ENCODE measurements at regions not wholly inside any gene's neighbourhood (a gene's known extent, or its start where the extent isn't known, plus 50 kb on each side); places are given as distances from the start of the nearest gene placed in this dataset.

- H3K9me3 Mint-ChIP-seq, result peaks cover 7 to 17% of the 10 kb centered on the region in 2 donors
- H3K27ac Mint-ChIP-seq, result no peak overlapping the region
- no peak for DNase-seq
- ATAC-seq, result no peak
- H3K4me1 Mint-ChIP-seq, result no peaks in the 10 kb centered on the region
- no peaks in the 10 kb centered on the region for H3K27me3 Mint-ChIP-seq
- H3K4me3 Mint-ChIP-seq, result no peak overlapping the region
Measured at GRCh38 chr5:33267801-33268200, 173.0 kb upstream of the TARS1 start.

- Mint-ChIP-seq H3K27me3 (no peaks in the 10 kb centered on the region), H3K27ac (no peak overlapping the region), H3K9me3 (peaks cover 7 to 14% of the 10 kb centered on the region in 2 donors), H3K4me1 (no peaks in the 10 kb centered on the region), H3K4me3 (no peak overlapping the region)
- ATAC-seq, result no peak
- no peak for DNase-seq
Measured at GRCh38 chr5:33268374-33268773, 172.4 kb upstream of the TARS1 start.

- no peaks in the 10 kb centered on the region for H3K4me1 Mint-ChIP-seq
- DNase-seq (no peak), ATAC-seq (no peak)
- no peak overlapping the region for H3K27ac Mint-ChIP-seq
- H3K27me3 Mint-ChIP-seq, result no peaks in the 10 kb centered on the region
- H3K4me3 Mint-ChIP-seq, result no peak overlapping the region
- H3K9me3 Mint-ChIP-seq, result no peaks in the 10 kb centered on the region
Measured at GRCh38 chr5:33270671-33271070, 170.1 kb upstream of the TARS1 start.

- Mint-ChIP-seq H3K4me3 (no peak overlapping the region), H3K9me3 (no peaks in the 10 kb centered on the region), H3K4me1 (no peaks in the 10 kb centered on the region), H3K27me3 (no peaks in the 10 kb centered on the region), H3K27ac (no peak overlapping the region)
- no peak for DNase-seq
- ATAC-seq, result no peak
Measured at GRCh38 chr5:33271606-33272005, 169.2 kb upstream of the TARS1 start.

- Mint-ChIP-seq H3K4me3 (no peak overlapping the region), H3K9me3 (no peaks in the 10 kb centered on the region), H3K27ac (no peak overlapping the region), H3K4me1 (no peaks in the 10 kb centered on the region), H3K27me3 (no peaks in the 10 kb centered on the region)
- no peak for DNase-seq
- no peak for ATAC-seq
Measured at GRCh38 chr5:33272288-33272687, 168.5 kb upstream of the TARS1 start.

- no peak overlapping the region for H3K4me3 Mint-ChIP-seq
- no peaks in the 10 kb centered on the region for H3K4me1 Mint-ChIP-seq
- no peaks in the 10 kb centered on the region for H3K27me3 Mint-ChIP-seq
- H3K9me3 Mint-ChIP-seq, result no peaks in the 10 kb centered on the region
- no peak for ATAC-seq
- no peak overlapping the region for H3K27ac Mint-ChIP-seq
- no peak for DNase-seq
Measured at GRCh38 chr5:33273985-33274384, 166.8 kb upstream of the TARS1 start.

GRCh38 chr5:33275391-33275790 lies 165.4 kb upstream of the TARS1 start:
- DNase-seq, result no peak
- no peaks in the 10 kb centered on the region for H3K4me1 Mint-ChIP-seq
- no peaks in the 10 kb centered on the region for H3K27me3 Mint-ChIP-seq
- no peak for ATAC-seq
- H3K27ac Mint-ChIP-seq, result no peak overlapping the region
- H3K4me3 Mint-ChIP-seq, result no peak overlapping the region
- H3K9me3 Mint-ChIP-seq, result no peaks in the 10 kb centered on the region

GRCh38 chr5:33275921-33276627 lies 164.7 kb upstream of the TARS1 start:
- Mint-ChIP-seq H3K27me3 (no peaks in the 10 kb centered on the region), H3K9me3 (no peaks in the 10 kb centered on the region), H3K4me1 (no peaks in the 10 kb centered on the region), H3K4me3 (no peak overlapping the region), H3K27ac (no peak overlapping the region)
- ATAC-seq (no peak), DNase-seq (no peak)

GRCh38 chr5:33276628-33276950 lies 164.2 kb upstream of the TARS1 start:
- Mint-ChIP-seq H3K4me3 (no peak overlapping the region), H3K27ac (no peak overlapping the region), H3K4me1 (no peaks in the 10 kb centered on the region), H3K9me3 (no peaks in the 10 kb centered on the region), H3K27me3 (no peaks in the 10 kb centered on the region)
- ATAC-seq (no peak), DNase-seq (no peak)

- Mint-ChIP-seq H3K27me3 (no peaks in the 10 kb centered on the region), H3K27ac (no peak overlapping the region), H3K4me1 (no peaks in the 10 kb centered on the region), H3K4me3 (no peak overlapping the region), H3K9me3 (no peaks in the 10 kb centered on the region)
- DNase-seq (no peak), ATAC-seq (no peak)
Measured at GRCh38 chr5:33277061-33277650, 163.6 kb upstream of the TARS1 start.

GRCh38 chr5:33281431-33281843 lies 159.3 kb upstream of the TARS1 start:
- Mint-ChIP-seq H3K27ac (no peak overlapping the region), H3K27me3 (no peaks in the 10 kb centered on the region), H3K9me3 (no peaks in the 10 kb centered on the region), H3K4me1 (no peaks in the 10 kb centered on the region), H3K4me3 (no peak overlapping the region)
- ATAC-seq, result no peak
- DNase-seq, result no peak

GRCh38 chr5:33282157-33282556 lies 158.6 kb upstream of the TARS1 start:
- no peaks in the 10 kb centered on the region for H3K9me3 Mint-ChIP-seq
- no peak overlapping the region for H3K27ac Mint-ChIP-seq
- H3K4me3 Mint-ChIP-seq, result no peak overlapping the region
- ATAC-seq (no peak), DNase-seq (no peak)
- H3K27me3 Mint-ChIP-seq, result no peaks in the 10 kb centered on the region
- no peaks in the 10 kb centered on the region for H3K4me1 Mint-ChIP-seq

- Mint-ChIP-seq H3K9me3 (no peaks in the 10 kb centered on the region), H3K4me1 (no peaks in the 10 kb centered on the region), H3K27me3 (no peaks in the 10 kb centered on the region), H3K27ac (no peak overlapping the region), H3K4me3 (no peak overlapping the region)
- no peak for ATAC-seq
- no peak for DNase-seq
Measured at GRCh38 chr5:33282696-33283095, 158.1 kb upstream of the TARS1 start.

- no peaks in the 10 kb centered on the region for H3K4me1 Mint-ChIP-seq
- no peak overlapping the region for H3K27ac Mint-ChIP-seq
- no peak for DNase-seq
- H3K4me3 Mint-ChIP-seq, result no peak overlapping the region
- no peaks in the 10 kb centered on the region for H3K9me3 Mint-ChIP-seq
- no peaks in the 10 kb centered on the region for H3K27me3 Mint-ChIP-seq
- no peak for ATAC-seq
Measured at GRCh38 chr5:33283243-33283642, 157.5 kb upstream of the TARS1 start.

GRCh38 chr5:33284681-33285080 lies 156.1 kb upstream of the TARS1 start:
- H3K4me1 Mint-ChIP-seq, result no peaks in the 10 kb centered on the region
- DNase-seq, result no peak
- H3K27me3 Mint-ChIP-seq, result no peaks in the 10 kb centered on the region
- no peak for ATAC-seq
- peaks cover 0 to under 1% of the 10 kb centered on the region in 2 donors for H3K9me3 Mint-ChIP-seq
- H3K27ac Mint-ChIP-seq, result no peak overlapping the region
- H3K4me3 Mint-ChIP-seq, result no peak overlapping the region

GRCh38 chr5:33287242-33287641 lies 153.5 kb upstream of the TARS1 start:
- DNase-seq (no peak), ATAC-seq (no peak)
- H3K4me3 Mint-ChIP-seq, result no peak overlapping the region
- H3K4me1 Mint-ChIP-seq, result no peaks in the 10 kb centered on the region
- no peaks in the 10 kb centered on the region for H3K27me3 Mint-ChIP-seq
- H3K9me3 Mint-ChIP-seq, result peaks cover 0 to 23% of the 10 kb centered on the region in 2 donors
- H3K27ac Mint-ChIP-seq, result no peak overlapping the region
